ENCODE measurements at regions not wholly inside any gene's neighbourhood (a gene's known extent, or its start where the extent isn't known, plus 50 kb on each side); places are given as distances from the start of the nearest gene placed in this dataset.

DNA sequence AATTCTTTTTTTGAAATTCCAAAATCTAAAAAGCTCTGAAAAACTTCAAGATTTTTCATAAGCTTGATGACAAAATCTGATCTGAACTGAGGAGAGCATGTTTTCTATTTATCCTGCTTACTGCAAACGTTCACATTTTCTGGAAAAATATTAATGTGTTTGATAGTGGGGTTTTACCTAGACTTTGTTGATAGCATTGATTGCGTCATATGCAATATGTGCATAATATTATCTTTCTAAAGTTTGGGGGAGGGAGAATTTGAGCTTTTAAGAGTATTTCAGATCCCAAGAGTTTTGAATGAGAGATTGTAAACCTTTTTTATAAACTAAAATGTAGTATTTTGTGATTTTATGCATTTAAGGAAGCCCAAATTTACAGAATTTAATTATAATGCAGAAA is 62.8 kb upstream of the CDH6 start:
- no peak overlapping the region for H3K4me3 Mint-ChIP-seq (ENCODE audit: low read depth, unreplicated experiment)
- H3K27ac Mint-ChIP-seq (ENCODE audit: unreplicated experiment): no peak overlapping the region
- no peak for DNase-seq
- H3K4me1 Mint-ChIP-seq (ENCODE audit: low read depth, unreplicated experiment): no peaks in the 10 kb centered on the region
- BruUV-seq (replicated peaks): no TSS peak
- H3K27me3 Mint-ChIP-seq (ENCODE audit: unreplicated experiment): no peaks in the 10 kb centered on the region
- TF ChIP-seq, protein P1, sequence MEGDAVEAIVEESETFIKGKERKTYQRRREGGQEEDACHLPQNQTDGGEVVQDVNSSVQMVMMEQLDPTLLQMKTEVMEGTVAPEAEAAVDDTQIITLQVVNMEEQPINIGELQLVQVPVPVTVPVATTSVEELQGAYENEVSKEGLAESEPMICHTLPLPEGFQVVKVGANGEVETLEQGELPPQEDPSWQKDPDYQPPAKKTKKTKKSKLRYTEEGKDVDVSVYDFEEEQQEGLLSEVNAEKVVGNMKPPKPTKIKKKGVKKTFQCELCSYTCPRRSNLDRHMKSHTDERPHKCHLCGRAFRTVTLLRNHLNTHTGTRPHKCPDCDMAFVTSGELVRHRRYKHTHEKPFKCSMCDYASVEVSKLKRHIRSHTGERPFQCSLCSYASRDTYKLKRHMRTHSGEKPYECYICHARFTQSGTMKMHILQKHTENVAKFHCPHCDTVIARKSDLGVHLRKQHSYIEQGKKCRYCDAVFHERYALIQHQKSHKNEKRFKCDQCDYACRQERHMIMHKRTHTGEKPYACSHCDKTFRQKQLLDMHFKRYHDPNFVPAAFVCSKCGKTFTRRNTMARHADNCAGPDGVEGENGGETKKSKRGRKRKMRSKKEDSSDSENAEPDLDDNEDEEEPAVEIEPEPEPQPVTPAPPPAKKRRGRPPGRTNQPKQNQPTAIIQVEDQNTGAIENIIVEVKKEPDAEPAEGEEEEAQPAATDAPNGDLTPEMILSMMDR (IDR thresholded peaks at IDR 0.05; ENCODE audit: unreplicated experiment): no peak
- CTCF ChIA-PET: no interaction called here
- intact Hi-C loops (cut with micrococcal nuclease; ENCODE audit: unreplicated experiment): no loop called here
- H3K9me3 Mint-ChIP-seq (ENCODE audit: low read depth, unreplicated experiment): peaks cover 3% of the 10 kb centered on the region
- no peaks in the 10 kb centered on the region for H3K36me3 Mint-ChIP-seq (ENCODE audit: insufficient read depth, unreplicated experiment)

DNA sequence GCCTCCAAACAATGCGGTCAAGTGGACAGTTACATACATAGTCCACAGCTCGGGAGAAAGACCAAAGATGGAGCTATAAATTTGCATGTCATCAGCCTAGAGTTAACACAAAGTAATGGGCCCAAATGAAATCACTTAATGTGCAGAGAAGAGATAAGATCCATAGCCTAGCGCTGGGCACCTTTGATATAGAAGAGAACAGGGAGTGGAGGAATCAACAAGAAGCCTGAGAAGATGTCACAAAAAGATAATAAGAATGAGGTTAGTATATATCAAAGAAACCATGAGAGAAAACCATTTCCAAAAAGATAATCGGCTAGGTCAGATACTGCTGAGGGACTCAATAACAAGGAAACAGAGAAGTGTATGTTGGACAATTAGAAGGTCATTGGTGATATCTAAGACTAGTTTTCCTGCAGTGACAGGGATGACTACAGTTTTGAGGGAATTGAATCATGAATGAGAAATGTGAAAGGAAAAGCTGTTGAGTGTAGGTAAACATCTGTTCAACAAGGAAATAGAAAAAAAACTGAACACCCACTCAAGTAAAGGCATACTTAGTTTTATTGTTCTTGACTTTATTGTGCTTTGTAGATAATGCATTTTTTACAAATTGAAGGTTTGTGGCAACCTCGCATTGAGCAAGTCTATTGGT is 68.7 kb upstream of the CDH6 start:
- BruUV-seq (replicated peaks): no TSS peak
- CTCF ChIA-PET: interaction anchor here (0.5 kb wide), 1 partner anchor 8 kb away, joined by 3 read pairs; no protein-coding TSS in a partner anchor
- peaks cover 8% of the 10 kb centered on the region for H3K4me1 Mint-ChIP-seq (ENCODE audit: low read depth, unreplicated experiment)
- DNase-seq: no peak
- peaks cover 16% of the 10 kb centered on the region for H3K9me3 Mint-ChIP-seq (ENCODE audit: low read depth, unreplicated experiment)
- no peaks in the 10 kb centered on the region for H3K27me3 Mint-ChIP-seq (ENCODE audit: unreplicated experiment)
- no peaks in the 10 kb centered on the region for H3K36me3 Mint-ChIP-seq (ENCODE audit: insufficient read depth, unreplicated experiment)
- no peak overlapping the region for H3K4me3 Mint-ChIP-seq (ENCODE audit: low read depth, unreplicated experiment)
- TF ChIP-seq, protein P1 (IDR thresholded peaks at IDR 0.05; ENCODE audit: unreplicated experiment): no peak
- intact Hi-C loops (cut with micrococcal nuclease; ENCODE audit: unreplicated experiment): no loop called here
- H3K27ac Mint-ChIP-seq (ENCODE audit: unreplicated experiment): no peak overlapping the region

DNA sequence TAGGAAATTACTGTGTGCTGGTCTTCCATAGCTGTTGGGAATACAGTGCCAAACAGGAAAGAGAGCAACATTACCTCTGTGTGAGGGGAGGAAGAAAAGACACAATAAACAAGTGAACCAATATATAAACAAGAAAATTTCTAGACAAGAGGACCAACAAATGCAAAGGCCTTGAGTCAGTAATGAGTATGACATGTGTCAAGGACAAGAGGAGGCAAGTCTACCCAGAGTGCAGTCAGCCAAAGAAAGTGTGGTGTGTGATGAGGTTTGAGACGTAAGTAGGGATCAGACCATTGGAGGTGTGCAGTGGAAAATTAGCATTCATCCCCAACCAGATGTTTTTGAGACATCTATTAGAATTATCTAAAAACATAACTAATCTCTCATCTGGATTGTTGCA is 69.5 kb upstream of the CDH6 start:
- CTCF ChIA-PET: interaction anchor here (0.5 kb wide), 1 partner anchor 9 kb away, joined by 3 read pairs; no protein-coding TSS in a partner anchor
- BruUV-seq (replicated peaks): no TSS peak
- no peak for DNase-seq

DNA sequence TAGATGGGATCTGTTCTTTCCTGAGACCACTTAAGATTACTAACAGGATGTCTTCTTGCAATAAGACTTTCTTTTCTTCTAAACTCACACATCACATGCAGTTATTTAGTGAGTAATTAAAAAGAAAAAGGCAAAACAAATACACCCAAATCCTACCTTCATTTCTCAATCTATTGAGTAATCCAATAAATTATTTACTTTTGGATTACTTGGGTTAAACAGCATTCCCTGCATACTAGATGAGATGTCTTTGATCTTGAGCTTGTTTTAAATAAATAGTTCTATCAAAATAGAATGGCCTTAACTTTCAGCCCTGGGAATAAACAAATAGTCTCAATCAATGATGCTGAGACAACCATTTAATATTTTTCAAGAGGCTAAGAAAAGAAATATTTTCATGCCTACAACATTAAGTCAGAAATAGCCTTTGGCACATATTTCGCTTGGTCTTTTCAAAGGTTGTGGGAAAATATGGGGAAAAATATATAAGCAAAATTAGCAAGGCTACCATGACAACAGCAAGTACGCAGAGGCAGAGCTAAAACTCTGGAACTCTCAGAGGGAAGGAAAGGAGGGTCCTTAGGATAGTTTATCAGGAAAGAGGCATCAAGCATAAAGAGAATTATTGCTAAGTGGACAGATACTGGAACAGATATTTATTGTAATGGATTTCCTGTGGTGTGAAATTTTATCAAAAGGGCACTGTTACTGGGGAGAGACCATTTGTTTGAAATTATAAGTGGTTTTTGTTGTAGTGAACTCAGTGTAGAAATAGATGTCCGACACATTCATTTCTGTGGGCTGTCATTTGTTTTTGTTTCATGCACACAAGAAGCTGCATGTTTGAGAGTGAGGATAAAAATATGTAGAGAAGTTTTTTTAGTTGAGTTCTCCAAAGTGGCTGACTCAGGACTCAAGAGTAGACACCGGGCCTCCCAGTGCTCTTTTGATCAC is 70.2 kb upstream of the CDH6 start:
- intact Hi-C loops (cut with micrococcal nuclease; ENCODE audit: unreplicated experiment): no loop called here
- Mint-ChIP-seq H3K27ac (ENCODE audit: unreplicated experiment) (no peak overlapping the region), H3K27me3 (ENCODE audit: unreplicated experiment) (no peaks in the 10 kb centered on the region), H3K4me3 (ENCODE audit: low read depth, unreplicated experiment) (no peak overlapping the region), H3K9me3 (ENCODE audit: low read depth, unreplicated experiment) (peaks cover 19% of the 10 kb centered on the region), H3K36me3 (ENCODE audit: insufficient read depth, unreplicated experiment) (no peaks in the 10 kb centered on the region), H3K4me1 (ENCODE audit: low read depth, unreplicated experiment) (peaks cover 8% of the 10 kb centered on the region)
- TF ChIP-seq, protein P1 (IDR thresholded peaks at IDR 0.05; ENCODE audit: unreplicated experiment): no peak
- no TSS peak for BruUV-seq (replicated peaks)
- CTCF ChIA-PET: interaction anchor here (0.7 kb wide), 1 partner anchor 202 kb away, joined by 3 read pairs; no protein-coding TSS in a partner anchor
- DNase-seq: no peak

More for the DNA sequence above, 69.5 kb upstream of the CDH6 start:
- TF ChIP-seq, protein P1 (IDR thresholded peaks at IDR 0.05; ENCODE audit: unreplicated experiment): no peak
- Mint-ChIP-seq H3K27me3 (ENCODE audit: unreplicated experiment) (no peaks in the 10 kb centered on the region), H3K4me1 (ENCODE audit: low read depth, unreplicated experiment) (peaks cover 8% of the 10 kb centered on the region), H3K4me3 (ENCODE audit: low read depth, unreplicated experiment) (no peak overlapping the region), H3K27ac (ENCODE audit: unreplicated experiment) (no peak overlapping the region), H3K9me3 (ENCODE audit: low read depth, unreplicated experiment) (peaks cover 16% of the 10 kb centered on the region), H3K36me3 (ENCODE audit: insufficient read depth, unreplicated experiment) (no peaks in the 10 kb centered on the region)
- intact Hi-C loops (cut with micrococcal nuclease; ENCODE audit: unreplicated experiment): no loop called here
